Body of pancreas (tissue), 4 donors: ENCODE measurements at regions not wholly inside any gene's neighbourhood (a gene's known extent, or its start where the extent isn't known, plus 50 kb on each side); places are given as distances from the start of the nearest gene placed in this dataset.

Experiments
- POLR2A ChIP-seq, 3 donors: fragments of 450-650 bp; IDR thresholded peaks; one replicate each; pipeline ENCODE4 v1.6.1; 2016; ENCODE audit warnings: antibody characterized with exemption in 3 of 3, mild to moderate bottlenecking in 2 of 3
- TF ChIP-seq, protein P1 (sequence below), 7 experiments: fragments of 450-650 bp in 4 of 7; fragments of 200-600 bp in 3 of 7; sonication (generic) in 3 of 7; IDR thresholded peaks; one replicate each; pipeline ENCODE4 v1.5.1; 2016 to 2019; ENCODE audit warnings: antibody characterized with exemption in 7 of 7

DNA sequence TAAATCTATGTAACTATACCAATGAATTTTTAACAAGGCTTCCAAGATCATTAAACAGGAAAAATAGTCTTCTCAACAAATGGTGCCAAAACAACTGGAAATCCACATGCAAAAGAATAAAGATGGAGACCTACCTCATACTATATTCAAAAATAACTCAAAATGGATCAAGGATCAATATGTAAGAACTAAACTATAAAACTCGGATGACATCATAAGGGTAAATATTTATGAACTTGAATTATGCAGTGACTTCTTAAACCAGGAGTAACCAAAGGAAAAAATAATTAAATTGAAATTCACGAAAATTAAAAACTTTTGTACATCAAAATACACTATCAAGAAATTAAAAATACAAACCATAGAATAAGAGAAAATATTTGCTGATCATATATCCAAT is 728.7 kb upstream of the GHITM start:
- TF ChIP-seq, protein P1, sequence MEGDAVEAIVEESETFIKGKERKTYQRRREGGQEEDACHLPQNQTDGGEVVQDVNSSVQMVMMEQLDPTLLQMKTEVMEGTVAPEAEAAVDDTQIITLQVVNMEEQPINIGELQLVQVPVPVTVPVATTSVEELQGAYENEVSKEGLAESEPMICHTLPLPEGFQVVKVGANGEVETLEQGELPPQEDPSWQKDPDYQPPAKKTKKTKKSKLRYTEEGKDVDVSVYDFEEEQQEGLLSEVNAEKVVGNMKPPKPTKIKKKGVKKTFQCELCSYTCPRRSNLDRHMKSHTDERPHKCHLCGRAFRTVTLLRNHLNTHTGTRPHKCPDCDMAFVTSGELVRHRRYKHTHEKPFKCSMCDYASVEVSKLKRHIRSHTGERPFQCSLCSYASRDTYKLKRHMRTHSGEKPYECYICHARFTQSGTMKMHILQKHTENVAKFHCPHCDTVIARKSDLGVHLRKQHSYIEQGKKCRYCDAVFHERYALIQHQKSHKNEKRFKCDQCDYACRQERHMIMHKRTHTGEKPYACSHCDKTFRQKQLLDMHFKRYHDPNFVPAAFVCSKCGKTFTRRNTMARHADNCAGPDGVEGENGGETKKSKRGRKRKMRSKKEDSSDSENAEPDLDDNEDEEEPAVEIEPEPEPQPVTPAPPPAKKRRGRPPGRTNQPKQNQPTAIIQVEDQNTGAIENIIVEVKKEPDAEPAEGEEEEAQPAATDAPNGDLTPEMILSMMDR (IDR thresholded peaks at IDR 0.05), result no peak
- TF ChIP-seq POLR2A (IDR thresholded peaks at IDR 0.05), result no peak
